ENCODE measurements at regions not wholly inside any gene's neighbourhood (a gene's known extent, or its start where the extent isn't known, plus 50 kb on each side); places are given as distances from the start of the nearest gene placed in this dataset.

DNA sequence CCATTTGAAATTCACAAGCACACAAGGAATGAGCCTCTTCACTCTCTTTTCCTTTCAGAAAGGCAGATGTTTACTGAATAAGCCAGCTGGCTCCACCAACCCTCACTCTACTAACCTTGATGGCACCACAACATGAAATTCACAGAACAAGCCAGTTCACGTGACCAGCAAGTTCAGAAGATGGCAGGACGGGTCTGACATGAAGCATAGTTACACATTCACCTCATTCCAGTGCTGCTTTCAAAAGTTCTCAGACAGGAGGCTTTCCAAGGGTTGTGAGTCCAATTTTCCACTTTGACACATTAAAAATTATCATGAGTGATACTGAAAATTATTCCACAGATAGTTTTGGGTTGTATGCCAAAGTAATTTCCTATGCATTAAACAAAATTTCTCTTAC lies 74.2 kb upstream of the MBOAT2 start:
- H4K20me1 ChIP-seq (ENCODE audit: insufficient read depth, low read length, poor library complexity, severe bottlenecking): no peaks in the 10 kb centered on the region
- H3K4me1 ChIP-seq (ENCODE audit: insufficient read depth, low read length, poor library complexity, severe bottlenecking): no peaks in the 10 kb centered on the region
- TF ChIP-seq, protein P1, sequence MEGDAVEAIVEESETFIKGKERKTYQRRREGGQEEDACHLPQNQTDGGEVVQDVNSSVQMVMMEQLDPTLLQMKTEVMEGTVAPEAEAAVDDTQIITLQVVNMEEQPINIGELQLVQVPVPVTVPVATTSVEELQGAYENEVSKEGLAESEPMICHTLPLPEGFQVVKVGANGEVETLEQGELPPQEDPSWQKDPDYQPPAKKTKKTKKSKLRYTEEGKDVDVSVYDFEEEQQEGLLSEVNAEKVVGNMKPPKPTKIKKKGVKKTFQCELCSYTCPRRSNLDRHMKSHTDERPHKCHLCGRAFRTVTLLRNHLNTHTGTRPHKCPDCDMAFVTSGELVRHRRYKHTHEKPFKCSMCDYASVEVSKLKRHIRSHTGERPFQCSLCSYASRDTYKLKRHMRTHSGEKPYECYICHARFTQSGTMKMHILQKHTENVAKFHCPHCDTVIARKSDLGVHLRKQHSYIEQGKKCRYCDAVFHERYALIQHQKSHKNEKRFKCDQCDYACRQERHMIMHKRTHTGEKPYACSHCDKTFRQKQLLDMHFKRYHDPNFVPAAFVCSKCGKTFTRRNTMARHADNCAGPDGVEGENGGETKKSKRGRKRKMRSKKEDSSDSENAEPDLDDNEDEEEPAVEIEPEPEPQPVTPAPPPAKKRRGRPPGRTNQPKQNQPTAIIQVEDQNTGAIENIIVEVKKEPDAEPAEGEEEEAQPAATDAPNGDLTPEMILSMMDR (conservative IDR thresholded peaks at IDR 0.05; ENCODE audit: low read length): no peak
- TF ChIP-seq EZH2phosphoT487 (IDR thresholded peaks at IDR 0.05; ENCODE audit: borderline replicate concordance): no peak
- H3K9me2 ChIP-seq (replicated peaks; ENCODE audit: low read depth, low read length): no peaks in the 10 kb centered on the region
- H3K27me3 ChIP-seq (ENCODE audit: insufficient read depth, low read length, poor library complexity, severe bottlenecking): no peaks in the 10 kb centered on the region
- peaks cover 7% of the 10 kb centered on the region for H3K9me3 ChIP-seq (ENCODE audit: insufficient read depth, low read depth, low read length)
- H3F3A ChIP-seq (ENCODE audit: low read depth): no peaks in the 10 kb centered on the region
- no peaks in the 10 kb centered on the region for H3K79me2 ChIP-seq (ENCODE audit: insufficient read depth, low read length)
- no peak overlapping the region for H2AFZ ChIP-seq (ENCODE audit: low read length)
- H3K4me2 ChIP-seq (ENCODE audit: low read depth, low read length, poor library complexity, severe bottlenecking): no peak overlapping the region
- H3K9ac ChIP-seq (ENCODE audit: low read depth, low read length, poor library complexity, severe bottlenecking): no peak overlapping the region
- no peak overlapping the region for H3K4me3 ChIP-seq (ENCODE audit: low read length, poor library complexity, severe bottlenecking)
- no peaks in the 10 kb centered on the region for H3K36me3 ChIP-seq (ENCODE audit: insufficient read depth, low read length)

DNA sequence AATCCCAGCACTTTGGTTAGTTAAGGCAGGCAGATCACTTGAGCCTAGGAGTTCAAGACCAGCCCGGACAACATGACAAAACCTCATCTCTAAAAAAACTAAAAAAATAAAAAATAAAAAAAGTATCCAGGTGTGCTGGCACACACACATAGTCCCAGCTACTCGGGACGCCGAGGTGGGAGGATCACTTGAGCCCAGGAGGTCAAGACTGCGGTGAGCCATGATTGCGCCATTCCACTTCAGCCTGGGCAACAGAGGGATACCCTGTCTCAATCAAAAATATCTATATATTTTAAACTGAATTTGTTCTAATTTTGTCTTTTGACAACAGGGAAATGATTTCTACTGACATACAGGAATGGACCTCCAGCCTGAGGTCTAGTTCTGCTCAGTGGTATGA lies 73.3 kb upstream of the MBOAT2 start:
- Histone ChIP-seq H3K4me2 (ENCODE audit: low read depth, low read length, poor library complexity, severe bottlenecking) (no peak overlapping the region), H4K20me1 (ENCODE audit: insufficient read depth, low read length, poor library complexity, severe bottlenecking) (no peaks in the 10 kb centered on the region), H3K9me3 (ENCODE audit: insufficient read depth, low read depth, low read length) (peaks cover 4% of the 10 kb centered on the region), H3K9me2 (replicated peaks; ENCODE audit: low read depth, low read length) (no peaks in the 10 kb centered on the region), H3K4me1 (ENCODE audit: insufficient read depth, low read length, poor library complexity, severe bottlenecking) (no peaks in the 10 kb centered on the region), H2AFZ (ENCODE audit: low read length) (no peak overlapping the region), H3K9ac (ENCODE audit: low read depth, low read length, poor library complexity, severe bottlenecking) (no peak overlapping the region), H3K27me3 (ENCODE audit: insufficient read depth, low read length, poor library complexity, severe bottlenecking) (no peaks in the 10 kb centered on the region), H3K79me2 (ENCODE audit: insufficient read depth, low read length) (no peaks in the 10 kb centered on the region), H3K4me3 (ENCODE audit: low read length, poor library complexity, severe bottlenecking) (no peak overlapping the region), H3K36me3 (ENCODE audit: insufficient read depth, low read length) (no peaks in the 10 kb centered on the region), H3F3A (ENCODE audit: low read depth) (no peaks in the 10 kb centered on the region)
- TF ChIP-seq EZH2phosphoT487 (IDR thresholded peaks at IDR 0.05; ENCODE audit: borderline replicate concordance): no peak
- TF ChIP-seq, protein P1 (conservative IDR thresholded peaks at IDR 0.05; ENCODE audit: low read length): no peak

DNA sequence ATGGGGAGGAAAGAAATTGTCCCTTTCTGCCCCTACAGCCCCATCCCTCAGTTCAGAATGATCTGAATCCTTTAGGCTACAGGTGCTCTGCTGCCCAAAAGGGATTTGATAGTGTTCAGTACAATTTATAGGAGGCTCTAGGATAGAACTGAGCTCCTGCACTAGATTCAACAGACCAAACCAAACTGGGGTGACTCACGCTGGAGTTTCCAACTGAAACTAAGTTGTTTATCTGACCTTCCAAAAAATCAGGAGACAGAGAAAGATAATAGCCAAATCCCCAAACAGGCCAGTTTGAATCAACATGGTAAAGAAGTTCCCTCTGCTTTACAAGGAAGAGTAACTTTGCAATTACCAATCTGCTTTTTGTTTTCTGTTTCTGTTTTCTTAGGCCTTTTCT lies 72.7 kb upstream of the MBOAT2 start:
- Histone ChIP-seq H3K79me2 (ENCODE audit: insufficient read depth, low read length) (no peaks in the 10 kb centered on the region), H3F3A (ENCODE audit: low read depth) (no peaks in the 10 kb centered on the region), H3K36me3 (ENCODE audit: insufficient read depth, low read length) (no peaks in the 10 kb centered on the region), H3K9me2 (replicated peaks; ENCODE audit: low read depth, low read length) (no peaks in the 10 kb centered on the region), H4K20me1 (ENCODE audit: insufficient read depth, low read length, poor library complexity, severe bottlenecking) (no peaks in the 10 kb centered on the region), H3K4me2 (ENCODE audit: low read depth, low read length, poor library complexity, severe bottlenecking) (no peak overlapping the region), H3K4me3 (ENCODE audit: low read length, poor library complexity, severe bottlenecking) (no peak overlapping the region), H2AFZ (ENCODE audit: low read length) (no peak overlapping the region), H3K4me1 (ENCODE audit: insufficient read depth, low read length, poor library complexity, severe bottlenecking) (no peaks in the 10 kb centered on the region), H3K9me3 (ENCODE audit: insufficient read depth, low read depth, low read length) (no peaks in the 10 kb centered on the region), H3K27me3 (ENCODE audit: insufficient read depth, low read length, poor library complexity, severe bottlenecking) (no peaks in the 10 kb centered on the region), H3K9ac (ENCODE audit: low read depth, low read length, poor library complexity, severe bottlenecking) (no peak overlapping the region)
- TF ChIP-seq, protein P1 (conservative IDR thresholded peaks at IDR 0.05; ENCODE audit: low read length): no peak
- TF ChIP-seq EZH2phosphoT487 (IDR thresholded peaks at IDR 0.05; ENCODE audit: borderline replicate concordance): no peak
